ENCODE measurements at regions not wholly inside any gene's neighbourhood (a gene's known extent, or its start where the extent isn't known, plus 50 kb on each side); places are given as distances from the start of the nearest gene placed in this dataset.

GRCh38 chr20:12133553-12133952 is 215.9 kb downstream of the BTBD3 start:
- TF ChIP-seq POLR2A (IDR thresholded peaks at IDR 0.05) (no peak), CTCF (IDR thresholded peaks at IDR 0.05) (no peak)

All from body of pancreas (tissue), 4 donors.